ENCODE measurements at regions not wholly inside any gene's neighbourhood (a gene's known extent, or its start where the extent isn't known, plus 50 kb on each side); places are given as distances from the start of the nearest gene placed in this dataset.

- ATAC-seq: no peak
- TF ChIP-seq POLR2A (IDR thresholded peaks at IDR 0.05) (no peak), CTCF (IDR thresholded peaks at IDR 0.05) (no peak)
- H3K4me3 ChIP-seq: no peak overlapping the region
- H3K27ac ChIP-seq: no peak overlapping the region
- H3K9me3 ChIP-seq: no peaks in the 10 kb centered on the region
- no peak for DNase-seq
- no peaks in the 10 kb centered on the region for H3K27me3 ChIP-seq
- no peaks in the 10 kb centered on the region for H3K36me3 ChIP-seq (replicated peaks in 1 of 2; ENCODE audit: insufficient read depth in 1 of 2, low read depth in 2 of 2)
- WGBS, 2 donors: 63 to 71% methylated on average over 5 of the region's 5 CpGs
- no peaks in the 10 kb centered on the region for H3K4me1 ChIP-seq
- intact Hi-C loops (cut with DNase I): no loop called here
Observed at GRCh38 chr12:46956451-46957035, 122.9 kb upstream of the PCED1B start.

GRCh38 chr12:46958053-46958452, 121.4 kb upstream of the PCED1B start:
- no peaks in the 10 kb centered on the region for H3K27me3 ChIP-seq
- intact Hi-C loops (cut with DNase I): no loop called here
- no peak for ATAC-seq
- H3K9me3 ChIP-seq: no peaks in the 10 kb centered on the region
- WGBS, 2 donors: 65 to 67% methylated on average over 3 of the region's 3 CpGs
- DNase-seq: no peak
- no peaks in the 10 kb centered on the region for H3K36me3 ChIP-seq (replicated peaks in 1 of 2; ENCODE audit: insufficient read depth in 1 of 2, low read depth in 2 of 2)
- no peaks in the 10 kb centered on the region for H3K4me1 ChIP-seq
- TF ChIP-seq CTCF (IDR thresholded peaks at IDR 0.05): no peak
- TF ChIP-seq POLR2A (IDR thresholded peaks at IDR 0.05): no peak
- H3K4me3 ChIP-seq: no peak overlapping the region
- H3K27ac ChIP-seq: no peak overlapping the region

- no peak for DNase-seq
- TF ChIP-seq CTCF (IDR thresholded peaks at IDR 0.05): no peak
- TF ChIP-seq POLR2A (IDR thresholded peaks at IDR 0.05): no peak
- Histone ChIP-seq H3K4me3 (no peak overlapping the region), H3K4me1 (peaks cover under 1% of the 10 kb centered on the region), H3K27ac (no peak overlapping the region), H3K36me3 (replicated peaks in 1 of 2; ENCODE audit: insufficient read depth in 1 of 2, low read depth in 2 of 2) (no peaks in the 10 kb centered on the region), H3K27me3 (no peaks in the 10 kb centered on the region), H3K9me3 (no peaks in the 10 kb centered on the region)
- intact Hi-C loops (cut with DNase I): no loop called here
- ATAC-seq: no peak
- 74 to 80% methylated on average over 2 of the region's 2 CpGs for WGBS, 2 donors
Observed at GRCh38 chr12:46958599-46959290, 120.7 kb upstream of the PCED1B start.

- Histone ChIP-seq H3K9me3 (no peaks in the 10 kb centered on the region), H3K4me3 (no peak overlapping the region), H3K36me3 (replicated peaks in 1 of 2; ENCODE audit: insufficient read depth in 1 of 2, low read depth in 2 of 2) (no peaks in the 10 kb centered on the region), H3K4me1 (peaks cover 8% of the 10 kb centered on the region), H3K27me3 (no peaks in the 10 kb centered on the region), H3K27ac (no peak overlapping the region)
- no peak for DNase-seq
- intact Hi-C loops (cut with DNase I): no loop called here
- WGBS, 2 donors: 67 to 70% methylated on average over 1 of the region's 1 CpG
- TF ChIP-seq CTCF (IDR thresholded peaks at IDR 0.05) (no peak), POLR2A (IDR thresholded peaks at IDR 0.05) (no peak)
- no peak for ATAC-seq
Observed at GRCh38 chr12:46959502-46959901, 119.9 kb upstream of the PCED1B start.

- no peaks in the 10 kb centered on the region for H3K36me3 ChIP-seq (replicated peaks in 1 of 2; ENCODE audit: insufficient read depth in 1 of 2, low read depth in 2 of 2)
- ATAC-seq: no peak
- H3K4me1 ChIP-seq: peaks cover 17% of the 10 kb centered on the region
- TF ChIP-seq CTCF (IDR thresholded peaks at IDR 0.05) (no peak), POLR2A (IDR thresholded peaks at IDR 0.05) (no peak)
- no peak for DNase-seq
- H3K9me3 ChIP-seq: no peaks in the 10 kb centered on the region
- no peak overlapping the region for H3K27ac ChIP-seq
- no peak overlapping the region for H3K4me3 ChIP-seq
- intact Hi-C loops (cut with DNase I): no loop called here
- H3K27me3 ChIP-seq: no peaks in the 10 kb centered on the region
- 82 to 86% methylated on average over 4 of the region's 4 CpGs for WGBS, 2 donors
Observed at GRCh38 chr12:46960681-46961080, 118.7 kb upstream of the PCED1B start.
